Lung microvascular endothelial cell (primary cell): ENCODE measurements at regions not wholly inside any gene's neighbourhood (a gene's known extent, or its start where the extent isn't known, plus 50 kb on each side); places are given as distances from the start of the nearest gene placed in this dataset.

ENCODE experiments used
- DNase-seq, 2 donors: peaks; one replicate each; pipeline versions ENCODE4 v3.0.0 to v3.0.0-alpha.2; 2010; ENCODE audit warnings: low read depth in 2 of 2

DNA sequence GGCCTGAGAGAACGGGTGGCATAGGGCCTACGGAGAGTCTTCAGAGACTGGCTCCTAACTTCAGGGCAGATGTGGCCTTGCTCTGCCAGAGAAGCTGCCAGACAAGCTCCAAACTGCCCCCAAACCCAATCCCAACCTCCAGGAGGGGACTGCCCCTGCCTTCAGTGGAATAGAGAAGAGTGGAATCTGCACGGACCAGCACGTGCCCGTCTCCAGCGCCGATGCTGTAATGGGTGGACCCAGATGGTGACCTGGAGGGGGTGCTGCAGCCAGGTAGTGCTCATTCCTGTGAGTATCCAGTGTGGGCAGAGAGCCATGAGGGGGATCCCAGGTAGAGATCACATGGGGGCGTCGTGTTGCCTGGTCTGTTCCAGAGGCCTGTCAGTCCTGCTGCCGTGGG lies 73.2 kb upstream of the NKX1-1 start:
- no peak for DNase-seq

DNA sequence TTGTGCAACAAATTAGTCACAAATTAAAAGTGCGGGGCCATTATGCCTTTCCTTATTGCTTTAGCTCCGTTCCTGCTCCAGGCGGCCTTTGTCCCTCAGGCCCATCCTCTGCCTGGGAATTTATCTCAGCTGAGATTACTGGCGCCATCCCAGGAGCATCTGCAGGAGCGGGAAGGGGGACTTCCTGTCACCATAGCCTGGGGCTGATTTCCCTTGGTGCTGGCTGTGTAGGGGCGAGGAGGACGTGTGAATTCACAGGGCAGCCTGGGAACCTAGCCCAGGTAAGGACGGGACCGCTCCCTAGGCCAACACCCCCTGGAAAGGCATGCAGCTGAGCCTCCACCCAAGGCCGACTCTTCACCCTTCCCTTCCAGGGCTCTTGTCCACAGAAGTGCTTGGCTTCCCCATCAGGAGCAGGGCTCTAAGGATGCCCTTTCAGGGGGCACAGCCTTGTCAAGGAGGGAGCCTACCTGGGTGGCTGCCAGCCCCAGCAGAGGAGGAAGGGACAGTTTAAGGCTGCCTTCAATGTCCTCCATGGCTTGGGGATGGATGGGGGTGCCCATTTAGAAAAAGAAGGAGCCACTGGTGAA lies 72.6 kb upstream of the NKX1-1 start:
- DNase-seq: no peak

DNA sequence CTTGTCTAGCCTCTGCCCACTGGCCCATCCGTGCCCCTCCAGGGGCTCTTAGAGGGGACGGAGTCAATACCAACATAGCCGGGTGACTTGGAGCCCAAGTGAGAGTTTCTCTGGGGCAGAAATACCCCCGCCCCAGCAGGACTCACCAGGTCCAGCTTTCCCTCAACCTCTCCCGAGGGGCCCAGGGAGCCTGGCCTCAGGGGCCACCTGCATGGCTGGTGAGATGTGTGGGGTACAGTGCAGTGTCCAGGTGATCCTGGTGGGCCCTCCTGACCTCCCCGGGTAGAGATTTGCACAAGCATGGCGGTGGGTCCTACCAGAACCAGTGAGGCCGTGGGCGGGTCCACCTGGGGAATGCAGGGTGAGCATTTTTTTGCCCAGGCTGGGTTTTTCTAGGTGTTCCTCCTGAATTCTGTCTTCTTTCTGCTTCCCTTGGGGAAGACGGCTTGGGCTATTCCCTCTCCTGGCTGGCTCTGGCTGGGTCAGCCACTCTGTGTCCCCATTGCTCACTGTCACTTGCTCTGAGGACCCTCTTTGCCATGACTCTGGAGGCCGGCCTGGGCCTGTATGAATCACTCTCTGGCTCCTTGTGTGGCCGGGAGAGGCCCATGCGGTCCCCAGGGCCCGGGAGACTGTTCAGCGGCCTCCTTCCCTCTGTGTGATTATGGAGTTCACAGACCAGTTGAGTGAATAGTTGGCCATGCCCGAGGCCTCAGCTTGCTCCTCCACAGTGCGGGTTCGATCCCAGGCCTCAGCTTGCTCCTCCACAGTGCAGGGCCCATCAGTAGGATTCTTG lies 71.0 kb upstream of the NKX1-1 start:
- no peak for DNase-seq

DNA sequence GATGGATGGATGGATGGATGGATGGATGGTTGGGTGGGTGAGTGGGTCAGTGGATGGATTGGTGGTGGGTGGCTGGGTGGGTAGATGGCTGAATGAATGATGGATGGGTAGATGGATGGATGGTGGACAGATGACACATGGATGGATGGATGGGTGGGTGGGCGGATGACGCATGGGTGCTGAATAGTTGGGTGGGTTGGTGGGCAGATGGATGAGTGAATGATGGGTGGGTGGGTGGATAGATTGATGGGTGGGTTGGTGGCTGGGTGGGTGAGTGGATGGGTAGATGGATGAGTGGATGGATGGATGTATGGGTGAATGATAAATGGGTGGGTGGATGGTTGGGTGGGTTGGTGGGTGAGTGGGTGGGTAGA lies 69.9 kb upstream of the NKX1-1 start:
- DNase-seq: no peak

DNA sequence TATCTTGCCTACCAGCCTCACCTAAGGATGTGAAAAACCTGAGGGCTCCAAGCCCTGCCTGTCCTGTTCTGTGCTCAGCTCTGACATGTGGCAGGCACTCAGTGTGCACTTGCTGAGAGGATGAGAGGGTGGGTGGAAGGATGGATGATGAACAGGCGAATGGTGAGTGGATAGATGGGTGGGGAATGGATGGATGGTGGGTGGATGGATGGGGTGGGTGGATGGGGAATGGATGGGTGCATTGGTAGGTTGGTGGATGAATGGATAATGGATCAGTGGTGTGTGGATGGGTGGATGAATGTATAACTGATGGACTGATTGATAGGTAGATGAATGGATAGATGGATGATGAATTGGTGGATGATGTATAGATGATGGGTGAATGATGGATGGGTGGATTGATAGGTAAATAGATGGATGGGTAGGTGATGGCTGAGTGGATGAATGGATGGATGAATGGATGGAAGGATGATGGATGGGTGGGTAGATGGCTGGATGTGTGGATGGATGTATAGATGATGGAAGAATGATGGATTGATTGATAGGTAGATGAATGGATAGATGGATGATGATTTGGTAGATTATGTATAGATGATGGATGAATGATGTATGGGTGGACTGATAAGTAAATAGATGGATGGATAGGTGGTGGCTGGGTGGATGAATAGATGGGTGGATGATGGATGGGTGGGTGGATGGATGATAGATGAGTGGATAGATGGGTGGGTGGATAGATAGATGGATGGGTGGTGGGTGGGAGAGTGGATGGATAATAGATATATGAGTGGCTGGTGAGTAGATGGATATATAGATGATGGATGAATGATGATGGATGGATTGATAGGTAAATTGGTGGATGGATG lies 69.3 kb upstream of the NKX1-1 start:
- DNase-seq: no peak

DNA sequence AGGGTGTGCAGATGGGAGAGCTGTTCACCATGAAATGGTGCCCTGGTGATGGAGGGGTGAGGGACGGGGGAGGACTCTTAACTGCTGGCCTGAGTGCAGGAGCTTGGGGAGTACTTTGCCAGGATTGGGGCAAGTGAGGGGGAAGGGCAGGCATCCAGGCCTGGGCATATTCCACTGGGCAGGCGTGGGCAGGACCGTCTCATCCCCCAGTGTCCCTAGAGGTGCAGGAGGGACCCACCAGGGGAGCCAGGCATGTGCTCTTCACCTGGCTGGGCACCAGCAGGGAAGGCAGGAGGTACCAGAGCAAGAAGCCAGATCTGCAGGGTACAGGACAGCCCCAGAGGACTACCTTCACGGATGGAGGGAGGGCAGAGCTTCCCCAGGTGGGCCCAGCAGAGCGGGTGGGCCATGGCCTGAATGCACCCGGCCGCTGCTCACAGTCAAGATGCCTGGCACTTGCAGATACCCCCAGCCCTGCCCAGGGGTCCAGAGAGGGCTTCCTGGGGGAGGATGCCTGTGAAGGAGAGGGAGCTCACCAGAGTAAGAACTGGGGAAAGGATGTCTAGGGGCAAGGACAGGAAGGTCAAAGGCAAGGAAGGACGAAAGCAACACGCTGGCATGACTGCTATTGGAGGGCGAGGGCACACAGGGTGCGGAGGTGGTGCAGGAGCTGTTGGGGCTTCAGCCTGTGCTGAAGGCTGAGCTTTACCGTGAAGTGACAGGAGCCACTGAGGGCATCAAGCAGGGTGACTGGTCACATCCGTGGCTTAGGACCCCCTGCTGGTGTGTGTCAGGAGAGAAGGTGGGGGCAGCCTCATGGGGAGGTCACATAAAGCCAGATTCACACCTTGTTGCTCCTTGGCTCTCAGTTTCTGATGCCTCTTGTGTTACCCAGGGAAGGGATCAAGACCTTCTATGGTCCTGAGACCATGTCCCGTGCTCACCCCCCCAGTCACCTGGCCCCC lies 68.2 kb upstream of the NKX1-1 start:
- DNase-seq: no peak

DNA sequence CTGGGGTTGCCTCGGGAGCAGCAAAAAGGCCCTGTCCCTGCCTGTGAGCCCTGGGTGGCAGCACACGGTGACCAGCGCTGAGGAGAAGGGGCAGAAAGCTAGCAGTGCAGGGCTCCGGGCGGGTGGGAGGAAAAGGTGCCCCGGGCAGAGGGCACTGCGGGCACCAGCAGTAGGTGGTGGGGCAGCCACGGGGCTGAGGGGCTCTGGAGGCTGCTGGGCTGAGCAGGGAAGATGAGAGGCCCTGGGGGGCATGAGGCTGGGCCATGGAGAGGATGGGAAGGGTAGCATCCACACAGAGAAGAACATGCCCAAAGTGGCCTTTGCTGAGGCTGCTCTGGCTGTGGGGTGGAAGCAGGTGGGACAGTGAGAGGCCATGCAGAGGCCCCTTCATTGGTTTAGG lies 67.5 kb upstream of the NKX1-1 start:
- no peak for DNase-seq

DNA sequence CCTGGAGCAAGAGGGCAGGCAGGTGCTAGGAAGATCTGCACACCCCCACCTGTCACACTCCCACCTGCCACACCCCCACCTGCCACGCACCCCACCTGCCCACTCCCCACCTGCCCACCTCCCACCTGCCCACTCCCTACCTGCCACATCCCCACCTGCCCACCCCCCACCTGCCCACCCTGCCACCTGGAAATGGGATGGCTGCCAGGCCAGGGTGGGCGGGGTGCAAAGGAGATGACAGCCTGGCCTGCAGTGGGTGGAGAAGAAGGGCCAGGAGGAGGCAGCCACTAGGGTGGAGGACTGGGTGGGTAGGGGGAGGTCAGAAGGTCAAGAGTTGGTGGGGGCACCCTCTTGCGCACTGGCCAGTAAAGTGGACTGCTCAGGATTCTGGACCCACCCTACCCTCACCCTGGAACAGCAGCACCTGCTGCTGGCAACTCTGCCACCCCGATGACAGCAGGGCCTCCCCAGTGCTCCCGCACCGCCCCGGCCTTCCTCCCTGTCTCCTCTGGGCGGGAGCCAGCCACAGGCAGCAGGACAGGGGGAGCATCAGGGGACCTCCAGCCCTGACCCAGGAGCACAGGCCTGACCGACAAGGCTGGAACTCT lies 66.8 kb upstream of the NKX1-1 start:
- DNase-seq: no peak

DNA sequence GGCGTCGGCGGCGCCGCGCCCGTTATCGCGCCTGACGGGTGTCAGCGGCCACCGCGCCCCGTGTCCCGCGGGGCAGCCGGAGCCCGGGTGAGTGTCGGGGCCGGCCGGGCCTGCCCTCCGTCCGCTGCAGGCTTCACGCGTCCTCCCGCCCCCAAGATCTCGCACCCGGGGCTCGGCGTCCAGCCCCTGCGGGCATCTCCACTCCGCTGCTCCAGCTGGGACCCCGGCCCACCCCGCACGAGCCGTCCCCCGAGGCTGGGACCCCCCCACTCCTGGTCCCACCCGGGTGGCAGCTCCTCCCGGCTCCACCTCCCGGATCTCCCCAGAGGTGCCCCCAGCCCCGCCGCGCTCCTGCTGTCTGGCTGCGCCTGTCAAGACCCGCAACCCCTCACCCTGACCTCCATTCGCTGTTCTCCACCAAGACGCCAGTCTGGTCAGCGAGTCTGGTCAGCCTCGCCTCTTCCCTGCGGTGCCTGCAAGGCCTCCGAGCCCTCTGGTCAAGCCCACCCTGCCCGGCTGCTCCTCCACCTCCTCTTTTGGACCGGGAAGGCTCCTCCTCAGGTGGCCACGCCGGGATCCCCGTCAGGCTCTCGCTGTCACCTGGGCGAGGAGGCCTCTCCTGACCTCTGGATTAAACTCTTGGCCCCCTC lies 66.0 kb upstream of the NKX1-1 start:
- no peak for DNase-seq

DNA sequence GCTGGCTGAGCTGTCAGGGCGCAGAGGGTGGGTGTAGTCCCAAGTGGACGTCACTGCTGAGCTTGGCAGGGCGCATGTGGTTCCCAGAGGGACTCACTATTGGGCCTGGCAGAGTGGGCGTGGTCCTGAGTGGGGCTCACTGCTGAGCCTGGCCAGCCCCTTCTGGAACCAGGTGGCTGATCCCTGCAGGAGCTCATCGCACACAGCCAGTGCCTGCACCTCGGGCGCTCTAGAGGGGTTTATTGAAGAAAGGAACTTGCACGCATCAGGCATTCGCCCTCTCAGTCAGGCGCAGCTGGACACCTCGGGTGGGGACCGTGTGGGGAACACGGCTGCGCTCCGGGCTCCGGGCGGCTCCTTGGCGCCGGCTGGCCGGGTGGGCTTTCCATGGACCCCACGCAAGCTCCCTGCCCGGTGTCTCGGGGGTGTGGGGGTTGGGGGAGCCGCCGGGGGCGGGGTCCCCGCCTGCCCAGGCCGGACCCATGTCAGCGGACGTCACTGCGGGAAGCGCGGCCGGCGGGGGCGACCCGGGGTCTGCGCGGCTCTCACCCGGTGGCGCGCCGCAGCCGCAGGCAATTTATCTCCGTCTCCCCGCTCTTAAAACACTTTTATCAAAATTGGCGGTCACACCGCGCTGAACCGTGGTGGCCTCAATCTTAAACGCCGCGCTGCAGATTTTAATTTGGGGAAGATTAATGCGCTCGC lies 65.4 kb upstream of the NKX1-1 start:
- no peak for DNase-seq

DNA sequence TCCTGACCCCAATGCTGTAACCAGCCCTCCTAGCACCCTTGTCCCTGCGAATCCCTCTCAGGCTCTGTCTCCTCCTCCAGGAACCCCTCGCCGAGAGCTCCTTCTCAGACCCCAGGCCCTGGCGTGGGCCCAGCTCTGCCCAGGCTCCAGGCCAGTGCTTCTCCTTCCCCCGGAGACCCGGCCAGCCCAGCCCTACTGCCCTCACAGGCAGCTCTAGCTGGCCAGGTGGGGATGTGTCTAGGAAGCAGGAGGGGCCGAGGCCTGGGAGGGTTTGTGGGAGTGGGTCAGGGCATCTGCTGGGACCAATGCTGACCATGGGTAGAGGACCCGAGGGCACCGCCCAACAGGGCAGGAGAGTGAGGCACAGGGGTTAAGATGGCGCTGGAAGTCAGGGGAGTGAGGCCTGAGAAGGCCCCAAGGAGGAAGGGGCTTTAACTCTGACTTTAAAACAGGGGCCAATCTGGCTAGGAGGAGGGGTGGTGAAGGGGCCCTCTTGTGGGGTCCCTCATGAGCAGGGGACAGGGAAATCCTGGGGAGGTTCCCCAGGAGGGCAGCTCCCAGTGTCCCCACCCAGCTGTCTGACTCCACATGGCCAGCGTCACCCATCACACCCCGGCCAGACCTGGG lies 64.7 kb upstream of the NKX1-1 start:
- no peak for DNase-seq

DNA sequence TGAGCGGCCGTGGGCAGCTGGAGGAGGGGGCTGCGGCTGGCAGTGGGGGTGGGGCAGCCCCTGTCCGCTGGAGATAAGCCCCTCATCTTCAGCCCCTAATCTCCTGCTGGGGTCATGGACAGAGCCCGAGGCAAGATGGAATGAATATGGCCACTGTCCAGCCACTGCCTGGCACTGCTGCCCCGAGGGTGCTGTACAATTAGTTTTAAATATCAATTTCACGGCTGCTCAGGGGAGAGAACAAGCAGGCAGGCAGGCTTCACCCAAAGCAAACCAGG lies 64.1 kb upstream of the NKX1-1 start:
- DNase-seq: no peak

DNA sequence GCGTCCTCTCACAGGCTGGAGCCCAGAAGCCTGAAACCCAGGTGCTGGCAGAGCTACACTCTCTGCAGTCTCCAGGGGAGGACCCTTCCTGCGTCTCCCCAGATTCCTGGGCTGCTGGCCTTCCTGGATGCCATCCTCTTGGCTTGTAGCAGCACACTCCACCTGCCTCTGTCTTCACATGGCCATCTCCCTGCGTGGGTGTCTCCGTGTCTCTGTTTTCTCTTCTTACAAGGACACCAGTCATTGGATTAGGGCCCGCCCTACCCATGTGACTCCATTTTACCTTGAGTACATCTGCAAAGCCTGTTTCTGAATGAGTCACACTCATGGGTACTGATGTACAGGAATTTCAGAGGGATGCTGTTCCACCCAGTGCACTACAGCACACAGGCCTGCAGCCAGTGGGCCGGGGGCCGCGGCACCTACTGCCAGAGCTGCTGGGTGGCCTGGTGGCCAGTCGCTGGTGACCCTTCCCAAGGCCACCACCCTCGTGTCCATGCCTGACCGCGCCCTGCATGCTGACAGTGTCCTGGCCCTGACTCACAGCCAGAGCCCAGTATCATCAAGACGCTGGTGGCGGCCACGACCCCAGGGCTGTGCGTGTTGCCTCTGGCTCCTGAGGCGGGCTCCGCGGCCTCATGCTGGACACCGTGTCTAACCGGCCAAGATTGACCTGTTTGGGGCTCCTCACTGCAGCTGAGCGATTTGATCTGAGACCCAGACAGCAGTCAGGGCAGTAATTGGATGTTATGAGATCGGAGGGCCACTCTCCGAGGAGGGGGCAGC lies 63.6 kb upstream of the NKX1-1 start:
- no peak for DNase-seq

DNA sequence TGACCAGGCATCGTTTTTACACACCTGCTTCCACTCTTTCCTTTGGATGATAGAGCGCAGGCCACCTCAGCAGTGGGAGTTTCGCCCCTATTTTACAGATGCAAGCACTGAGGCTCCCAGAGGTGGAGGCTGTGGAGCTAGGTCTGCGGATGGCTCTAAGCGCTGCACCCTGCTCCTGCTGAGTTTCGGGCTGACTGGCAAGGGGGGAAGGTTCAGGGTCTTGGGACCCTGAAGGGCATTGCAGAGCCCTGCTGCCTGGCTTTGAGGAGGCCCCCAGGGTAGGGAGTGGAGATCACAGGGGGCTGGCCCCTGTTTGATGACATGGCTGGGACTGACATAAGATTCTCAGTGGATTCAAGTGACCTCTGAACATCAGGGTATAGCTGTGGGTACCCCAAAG lies 62.8 kb upstream of the NKX1-1 start:
- DNase-seq: no peak

DNA sequence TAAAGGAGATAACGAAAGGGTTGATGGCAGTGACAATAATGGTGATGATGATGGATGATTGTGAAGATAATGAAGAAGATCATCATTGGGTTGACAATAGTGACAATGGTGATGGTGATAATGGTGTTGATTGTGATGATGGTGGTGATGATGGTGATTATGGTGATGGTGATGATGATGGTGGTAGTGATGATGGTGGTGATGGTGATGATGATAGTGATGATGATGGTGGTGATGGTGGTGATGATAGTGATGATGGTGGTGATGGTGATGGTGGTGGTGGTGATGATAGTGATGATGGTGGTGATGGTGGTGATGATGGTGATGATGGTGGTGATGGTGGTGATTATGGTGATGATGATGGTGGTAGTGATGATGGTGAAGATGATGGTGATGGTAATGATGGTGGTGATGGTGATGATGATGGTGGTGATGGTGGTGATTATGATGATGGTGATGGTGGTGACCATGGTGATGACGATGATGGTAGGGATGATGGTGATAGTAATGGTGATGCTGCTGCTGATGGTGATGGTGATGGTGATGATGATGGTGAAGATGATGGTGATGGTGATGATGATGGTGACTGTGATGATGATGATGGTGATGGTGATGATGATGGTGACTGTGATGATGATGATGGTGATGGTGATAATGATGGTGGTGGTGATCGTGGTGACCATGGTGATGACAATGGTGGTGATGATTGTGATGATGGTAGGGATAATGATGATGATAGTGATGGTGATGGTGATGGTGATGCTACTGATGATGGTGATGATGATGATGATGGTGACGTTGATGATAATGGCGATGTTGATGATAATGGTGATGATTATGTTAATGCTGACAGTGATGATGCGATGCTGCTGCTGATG lies 61.6 kb upstream of the NKX1-1 start:
- no peak for DNase-seq

DNA sequence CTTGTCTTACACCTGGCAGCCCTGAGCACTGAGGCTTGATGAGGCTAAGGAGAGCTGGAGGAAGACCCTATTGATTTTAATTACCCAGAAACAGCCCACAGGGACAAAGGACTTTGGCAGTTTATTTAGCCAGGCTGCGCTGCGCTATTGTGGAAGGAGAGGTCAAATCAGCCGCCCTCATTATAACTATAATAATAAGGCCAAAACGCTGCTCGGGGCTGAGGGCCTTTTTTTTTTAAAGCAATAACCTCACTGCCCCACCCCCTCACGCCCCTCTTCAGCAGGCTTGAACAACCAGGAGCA lies 60.6 kb upstream of the NKX1-1 start:
- no peak for DNase-seq

DNA sequence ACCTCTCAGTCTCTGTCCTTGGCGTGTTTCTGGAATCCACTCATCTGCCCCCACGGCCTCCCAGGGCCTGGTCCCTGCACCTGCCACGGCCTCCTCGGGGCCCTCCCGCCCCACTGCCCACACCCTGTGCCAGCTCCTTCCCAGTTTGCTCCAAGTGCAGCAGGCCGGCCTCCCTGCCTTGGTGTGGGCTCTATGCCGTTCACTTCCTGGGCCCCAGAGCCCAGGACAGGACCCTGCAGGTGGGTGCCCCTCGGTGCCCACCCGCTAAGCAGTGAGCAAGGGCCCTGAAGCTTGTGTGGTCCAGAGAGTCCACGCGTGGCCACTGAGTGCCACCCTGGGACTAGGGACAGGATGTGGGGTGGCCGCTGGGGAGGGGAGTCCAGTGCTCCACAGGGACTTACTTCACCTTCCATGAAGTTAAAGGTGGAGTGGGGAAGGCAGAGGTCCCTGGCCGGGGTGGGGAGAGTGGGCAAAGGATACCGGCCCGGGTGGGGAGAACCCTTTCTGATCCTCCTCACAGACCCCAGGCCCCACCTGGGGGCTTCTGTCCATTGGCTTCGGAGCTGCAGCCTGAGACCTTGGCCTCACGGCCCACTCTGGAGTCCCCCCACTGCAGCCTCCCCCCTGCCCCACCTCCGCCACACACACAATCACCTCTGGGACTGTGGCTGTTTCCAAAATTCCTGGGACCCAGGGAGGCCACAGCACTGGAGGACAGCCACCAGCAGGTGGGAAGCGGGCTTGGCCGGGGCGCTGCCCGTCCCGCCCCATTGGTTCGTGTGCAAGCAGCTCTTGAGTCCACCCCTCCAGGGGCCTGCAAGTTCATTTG lies 60.0 kb upstream of the NKX1-1 start:
- no peak for DNase-seq
